ENCODE measurements at regions not wholly inside any gene's neighbourhood (a gene's known extent, or its start where the extent isn't known, plus 50 kb on each side); places are given as distances from the start of the nearest gene placed in this dataset.
"Not testable (repeated sequence)": the region's sequence is repeated elsewhere in the genome, so short reads cannot be mapped to it uniquely, and the experiment has no call there.

GRCh38 chr6:80921861-80922460, 815.5 kb downstream of the BCKDHB start:
- H3K9ac ChIP-seq (ENCODE audit: low read length in 2 of 2), result no peak overlapping the region
- H3K9me3 ChIP-seq (ENCODE audit: control insufficient read depth in 2 of 2, low read length in 2 of 2), result peaks cover 0 to 3% of the 10 kb centered on the region in 2 donors
- no peaks in the 10 kb centered on the region for H3K4me1 ChIP-seq (ENCODE audit: control insufficient read depth, insufficient read depth, low read length)
- H3K4me3 ChIP-seq (ENCODE audit: low read length in 2 of 2), result no peak overlapping the region
- H3K36me3 ChIP-seq (ENCODE audit: control insufficient read depth in 2 of 2, insufficient read depth in 2 of 2, low read length in 2 of 2), result no peaks in the 10 kb centered on the region
- H3K27ac ChIP-seq (ENCODE audit: low read length), result no peak overlapping the region
- H3K27me3 ChIP-seq (ENCODE audit: control insufficient read depth in 1 of 2, insufficient read depth in 2 of 2, low read length in 2 of 2), result no peaks in the 10 kb centered on the region

- Histone ChIP-seq H3K4me3 (ENCODE audit: low read length in 2 of 2) (no peak overlapping the region), H3K36me3 (ENCODE audit: control insufficient read depth in 2 of 2, insufficient read depth in 2 of 2, low read length in 2 of 2) (no peaks in the 10 kb centered on the region), H3K4me1 (ENCODE audit: control insufficient read depth, insufficient read depth, low read length) (no peaks in the 10 kb centered on the region), H3K9me3 (ENCODE audit: control insufficient read depth in 2 of 2, low read length in 2 of 2) (no peaks in the 10 kb centered on the region), H3K9ac (ENCODE audit: low read length in 2 of 2) (no peak overlapping the region), H3K27ac (ENCODE audit: low read length) (no peak overlapping the region), H3K27me3 (ENCODE audit: control insufficient read depth in 1 of 2, insufficient read depth in 2 of 2, low read length in 2 of 2) (no peaks in the 10 kb centered on the region)
These were observed 801.4 kb downstream of the BCKDHB start for GRCh38 chr6:80907831-80908230.

GRCh38 chr6:80903711-80904110, 797.2 kb downstream of the BCKDHB start:
- Histone ChIP-seq H3K9ac (ENCODE audit: low read length in 2 of 2) (no peak overlapping the region), H3K4me1 (ENCODE audit: control insufficient read depth, insufficient read depth, low read length) (no peaks in the 10 kb centered on the region), H3K4me3 (ENCODE audit: low read length in 2 of 2) (no peak overlapping the region), H3K27me3 (ENCODE audit: control insufficient read depth in 1 of 2, insufficient read depth in 2 of 2, low read length in 2 of 2) (no peaks in the 10 kb centered on the region), H3K27ac (ENCODE audit: low read length) (no peak overlapping the region), H3K9me3 (ENCODE audit: control insufficient read depth in 2 of 2, low read length in 2 of 2) (peaks cover 0 to 2% of the 10 kb centered on the region in 2 donors), H3K36me3 (ENCODE audit: control insufficient read depth in 2 of 2, insufficient read depth in 2 of 2, low read length in 2 of 2) (no peaks in the 10 kb centered on the region)

- Histone ChIP-seq H3K27ac (ENCODE audit: low read length) (no peak overlapping the region), H3K36me3 (ENCODE audit: control insufficient read depth in 2 of 2, insufficient read depth in 2 of 2, low read length in 2 of 2) (no peaks in the 10 kb centered on the region), H3K9ac (ENCODE audit: low read length in 2 of 2) (no peak overlapping the region), H3K27me3 (ENCODE audit: control insufficient read depth in 1 of 2, insufficient read depth in 2 of 2, low read length in 2 of 2) (no peaks in the 10 kb centered on the region), H3K9me3 (ENCODE audit: control insufficient read depth in 2 of 2, low read length in 2 of 2) (no peaks in the 10 kb centered on the region), H3K4me3 (ENCODE audit: low read length in 2 of 2) (no peak overlapping the region), H3K4me1 (ENCODE audit: control insufficient read depth, insufficient read depth, low read length) (no peaks in the 10 kb centered on the region)
These were observed 780.0 kb downstream of the BCKDHB start for GRCh38 chr6:80886475-80886874.

- Histone ChIP-seq H3K27me3 (ENCODE audit: control insufficient read depth in 1 of 2, insufficient read depth in 2 of 2, low read length in 2 of 2) (no peaks in the 10 kb centered on the region), H3K9ac (ENCODE audit: low read length in 2 of 2) (no peak overlapping the region), H3K36me3 (ENCODE audit: control insufficient read depth in 2 of 2, insufficient read depth in 2 of 2, low read length in 2 of 2) (no peaks in the 10 kb centered on the region), H3K9me3 (ENCODE audit: control insufficient read depth in 2 of 2, low read length in 2 of 2) (no peaks in the 10 kb centered on the region), H3K4me1 (ENCODE audit: control insufficient read depth, insufficient read depth, low read length) (no peaks in the 10 kb centered on the region), H3K27ac (ENCODE audit: low read length) (no peak overlapping the region), H3K4me3 (ENCODE audit: low read length in 2 of 2) (no peak overlapping the region)
These were observed 766.5 kb downstream of the BCKDHB start for GRCh38 chr6:80872951-80873308.

GRCh38 chr6:80872199-80872950, 765.9 kb downstream of the BCKDHB start:
- H3K4me1 ChIP-seq (ENCODE audit: control insufficient read depth, insufficient read depth, low read length), result no peaks in the 10 kb centered on the region
- no peak overlapping the region for H3K4me3 ChIP-seq (ENCODE audit: low read length in 2 of 2)
- H3K9me3 ChIP-seq (ENCODE audit: control insufficient read depth in 2 of 2, low read length in 2 of 2), result no peaks in the 10 kb centered on the region
- no peaks in the 10 kb centered on the region for H3K36me3 ChIP-seq (ENCODE audit: control insufficient read depth in 2 of 2, insufficient read depth in 2 of 2, low read length in 2 of 2)
- H3K27me3 ChIP-seq (ENCODE audit: control insufficient read depth in 1 of 2, insufficient read depth in 2 of 2, low read length in 2 of 2), result no peaks in the 10 kb centered on the region
- H3K9ac ChIP-seq (ENCODE audit: low read length in 2 of 2), result no peak overlapping the region
- no peak overlapping the region for H3K27ac ChIP-seq (ENCODE audit: low read length)

GRCh38 chr6:80862756-80863155, 756.3 kb downstream of the BCKDHB start:
- H3K4me3 ChIP-seq (ENCODE audit: low read length in 2 of 2), result no peak overlapping the region
- H3K4me1 ChIP-seq (ENCODE audit: control insufficient read depth, insufficient read depth, low read length), result no peaks in the 10 kb centered on the region
- no peaks in the 10 kb centered on the region for H3K36me3 ChIP-seq (ENCODE audit: control insufficient read depth in 2 of 2, insufficient read depth in 2 of 2, low read length in 2 of 2)
- H3K27ac ChIP-seq (ENCODE audit: low read length), result no peak overlapping the region
- H3K9ac ChIP-seq (ENCODE audit: low read length in 2 of 2), result no peak overlapping the region
- H3K27me3 ChIP-seq (ENCODE audit: control insufficient read depth in 1 of 2, insufficient read depth in 2 of 2, low read length in 2 of 2), result no peaks in the 10 kb centered on the region
- no peaks in the 10 kb centered on the region for H3K9me3 ChIP-seq (ENCODE audit: control insufficient read depth in 2 of 2, low read length in 2 of 2)

GRCh38 chr6:80860107-80860506, 753.6 kb downstream of the BCKDHB start:
- H3K9ac ChIP-seq (ENCODE audit: low read length in 2 of 2), result no peak overlapping the region
- no peaks in the 10 kb centered on the region for H3K4me1 ChIP-seq (ENCODE audit: control insufficient read depth, insufficient read depth, low read length)
- no peaks in the 10 kb centered on the region for H3K36me3 ChIP-seq (ENCODE audit: control insufficient read depth in 2 of 2, insufficient read depth in 2 of 2, low read length in 2 of 2)
- no peak overlapping the region for H3K27ac ChIP-seq (ENCODE audit: low read length)
- no peaks in the 10 kb centered on the region for H3K27me3 ChIP-seq (ENCODE audit: control insufficient read depth in 1 of 2, insufficient read depth in 2 of 2, low read length in 2 of 2)
- H3K4me3 ChIP-seq (ENCODE audit: low read length in 2 of 2), result no peak overlapping the region
- no peaks in the 10 kb centered on the region for H3K9me3 ChIP-seq (ENCODE audit: control insufficient read depth in 2 of 2, low read length in 2 of 2)

- H3K9ac ChIP-seq (ENCODE audit: low read length in 2 of 2); H3K9me3 ChIP-seq (ENCODE audit: control insufficient read depth in 2 of 2, low read length in 2 of 2); H3K27ac ChIP-seq (ENCODE audit: low read length); H3K36me3 ChIP-seq (ENCODE audit: control insufficient read depth in 2 of 2, insufficient read depth in 2 of 2, low read length in 2 of 2); H3K4me3 ChIP-seq (ENCODE audit: low read length in 2 of 2); H3K4me1 ChIP-seq (ENCODE audit: control insufficient read depth, insufficient read depth, low read length); H3K27me3 ChIP-seq (ENCODE audit: control insufficient read depth in 1 of 2, insufficient read depth in 2 of 2, low read length in 2 of 2): not testable (repeated sequence)
These were observed 741.5 kb downstream of the BCKDHB start for GRCh38 chr6:80847973-80848372.

- Histone ChIP-seq H3K9me3 (ENCODE audit: control insufficient read depth in 2 of 2, low read length in 2 of 2) (no peaks in the 10 kb centered on the region), H3K4me3 (ENCODE audit: low read length in 2 of 2) (no peak overlapping the region), H3K27me3 (ENCODE audit: control insufficient read depth in 1 of 2, insufficient read depth in 2 of 2, low read length in 2 of 2) (no peaks in the 10 kb centered on the region), H3K36me3 (ENCODE audit: control insufficient read depth in 2 of 2, insufficient read depth in 2 of 2, low read length in 2 of 2) (no peaks in the 10 kb centered on the region), H3K9ac (ENCODE audit: low read length in 2 of 2) (no peak overlapping the region), H3K4me1 (ENCODE audit: control insufficient read depth, insufficient read depth, low read length) (no peaks in the 10 kb centered on the region), H3K27ac (ENCODE audit: low read length) (no peak overlapping the region)
These were observed 725.9 kb downstream of the BCKDHB start for GRCh38 chr6:80832337-80832736.

- Histone ChIP-seq H3K9ac (ENCODE audit: low read length in 2 of 2) (no peak overlapping the region), H3K9me3 (ENCODE audit: control insufficient read depth in 2 of 2, low read length in 2 of 2) (no peaks in the 10 kb centered on the region), H3K4me1 (ENCODE audit: control insufficient read depth, insufficient read depth, low read length) (no peaks in the 10 kb centered on the region), H3K27me3 (ENCODE audit: control insufficient read depth in 1 of 2, insufficient read depth in 2 of 2, low read length in 2 of 2) (no peaks in the 10 kb centered on the region), H3K4me3 (ENCODE audit: low read length in 2 of 2) (no peak overlapping the region), H3K27ac (ENCODE audit: low read length) (no peak overlapping the region), H3K36me3 (ENCODE audit: control insufficient read depth in 2 of 2, insufficient read depth in 2 of 2, low read length in 2 of 2) (no peaks in the 10 kb centered on the region)
These were observed 686.9 kb downstream of the BCKDHB start for GRCh38 chr6:80793411-80793810.
